SKM-1 (cell line): ENCODE measurements at regions not wholly inside any gene's neighbourhood (a gene's known extent, or its start where the extent isn't known, plus 50 kb on each side); places are given as distances from the start of the nearest gene placed in this dataset.

Experiments used
- DNase-seq: peaks from one replicate; lab custom pipeline; 2025; ENCODE audit not compliant: unreplicated experiment; lab: John Stamatoyannopoulos, UW

DNA sequence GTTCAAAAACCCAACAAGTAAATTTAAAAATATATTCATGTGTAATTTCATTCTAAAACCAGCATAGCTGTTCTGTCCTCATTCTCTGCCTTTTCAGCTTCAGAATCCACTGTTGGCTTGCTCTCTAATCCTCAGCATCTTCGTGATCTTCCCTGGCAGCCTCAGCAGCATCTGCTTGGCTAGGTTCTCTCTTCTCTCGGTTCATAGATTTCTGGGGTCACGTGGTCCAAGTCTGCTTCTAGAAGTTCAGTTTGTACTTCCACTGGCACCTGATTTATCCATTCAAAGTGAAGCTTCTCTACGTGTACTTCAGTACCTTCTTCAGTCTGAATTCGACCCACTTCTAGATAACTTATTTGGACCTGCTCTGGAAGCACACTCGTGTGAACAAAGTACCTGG is 245.7 kb downstream of the EPM2A start:
- no peak for DNase-seq

DNA sequence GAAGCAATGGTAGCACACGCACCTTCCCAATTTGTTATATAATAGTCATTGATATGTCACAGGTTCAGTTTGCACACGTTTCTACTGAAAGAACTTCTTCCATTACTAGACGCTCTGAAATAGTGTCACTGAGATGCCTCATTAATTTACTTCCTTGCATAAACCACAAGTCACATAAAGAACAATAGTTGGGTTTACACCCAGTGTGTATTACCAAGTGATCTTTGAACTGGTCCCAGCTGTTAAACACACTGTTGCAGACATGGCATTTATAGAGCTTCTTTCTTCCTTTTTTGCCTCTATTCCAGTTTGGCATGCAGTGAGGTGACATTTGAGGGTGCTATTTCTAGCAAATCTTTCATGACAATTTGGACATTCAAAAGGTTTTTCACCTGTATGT is 245.3 kb downstream of the EPM2A start:
- DNase-seq = no peak

DNA sequence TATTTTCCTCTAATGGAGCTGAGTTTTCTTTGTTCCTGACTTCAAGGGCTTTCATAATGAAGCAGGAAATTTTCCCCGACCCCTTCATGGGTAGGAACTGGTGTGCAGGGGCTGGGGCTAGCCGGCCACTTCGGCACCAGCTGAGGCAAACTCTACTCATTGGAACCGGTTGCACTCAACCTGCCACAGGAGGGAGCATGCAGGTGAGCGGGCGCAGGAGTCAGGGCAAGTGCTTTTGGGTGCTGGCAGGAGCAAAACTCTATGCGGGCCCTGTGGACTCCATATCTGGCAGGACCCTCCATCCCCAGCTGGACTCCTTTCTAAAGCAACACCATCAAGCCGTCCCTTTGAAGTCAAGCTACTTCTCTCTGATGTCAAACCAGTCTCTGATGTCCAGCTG is 244.2 kb downstream of the EPM2A start:
- no peak for DNase-seq

GRCh38 chr6:145497006-145497405 is 238.3 kb downstream of the EPM2A start:
- no peak for DNase-seq

GRCh38 chr6:145498425-145498824 is 236.9 kb downstream of the EPM2A start:
- no peak for DNase-seq

DNA sequence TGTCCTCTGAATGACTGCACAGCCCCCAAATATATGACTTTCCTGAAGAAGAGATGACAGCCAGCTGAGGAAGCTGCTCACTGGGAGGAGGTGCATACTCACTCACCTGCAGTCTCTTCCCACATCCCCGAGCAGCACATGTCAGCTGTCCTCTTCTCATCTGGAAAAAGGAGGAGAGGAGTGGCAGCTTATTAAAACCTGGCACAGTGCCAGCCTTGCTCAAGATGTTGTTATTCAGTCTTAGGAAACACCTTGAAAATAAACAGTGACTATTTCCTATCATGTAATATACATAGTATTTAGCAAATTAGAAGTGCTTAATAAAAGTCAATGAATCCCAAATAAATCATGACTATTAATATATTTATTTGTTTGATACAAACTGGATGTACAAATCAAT is 232.9 kb downstream of the EPM2A start:
- DNase-seq = no peak

- no peak for DNase-seq
These were observed 229.2 kb downstream of the EPM2A start for GRCh38 chr6:145506136-145506535.

DNA sequence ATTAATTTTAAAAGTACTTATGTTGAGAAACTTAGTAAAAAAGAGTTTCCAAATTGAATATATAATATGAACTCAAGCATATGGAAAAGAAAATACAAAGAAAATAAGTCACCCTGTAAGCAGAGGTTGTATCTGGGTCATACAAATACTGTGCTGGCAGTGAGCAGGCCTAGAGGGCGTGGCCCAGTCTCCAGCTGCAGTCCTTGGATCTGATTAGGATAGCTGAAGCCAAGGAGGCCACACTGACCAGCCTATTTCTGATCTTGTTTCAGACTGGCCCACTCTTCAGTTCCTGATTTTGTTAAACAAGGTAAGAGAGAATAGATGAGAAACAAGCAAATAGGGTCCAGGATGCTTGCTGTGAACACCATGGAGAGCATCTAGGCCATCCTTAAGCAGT is 228.8 kb downstream of the EPM2A start:
- DNase-seq = no peak

GRCh38 chr6:145507239-145507638 is 228.1 kb downstream of the EPM2A start:
- DNase-seq = no peak

DNA sequence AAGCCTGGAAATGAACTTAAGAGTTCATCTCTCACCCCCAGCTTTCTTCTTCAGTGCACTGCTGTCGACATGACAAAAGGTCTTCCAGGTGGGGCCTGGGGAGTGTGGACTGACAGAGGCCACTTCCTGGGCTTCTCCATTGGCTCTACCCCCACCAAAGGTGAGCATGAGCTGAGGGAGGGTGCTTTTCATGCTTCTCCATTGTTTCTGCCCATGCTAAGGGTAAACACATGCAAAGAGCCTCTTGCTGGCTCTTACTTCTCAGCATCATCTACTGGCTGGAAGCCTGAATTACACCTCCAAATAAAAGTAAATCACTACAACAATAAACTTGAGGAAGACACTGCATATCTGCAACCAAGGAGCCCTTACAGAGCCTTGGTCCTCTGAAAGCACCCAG is 227.2 kb downstream of the EPM2A start:
- no peak for DNase-seq

DNA sequence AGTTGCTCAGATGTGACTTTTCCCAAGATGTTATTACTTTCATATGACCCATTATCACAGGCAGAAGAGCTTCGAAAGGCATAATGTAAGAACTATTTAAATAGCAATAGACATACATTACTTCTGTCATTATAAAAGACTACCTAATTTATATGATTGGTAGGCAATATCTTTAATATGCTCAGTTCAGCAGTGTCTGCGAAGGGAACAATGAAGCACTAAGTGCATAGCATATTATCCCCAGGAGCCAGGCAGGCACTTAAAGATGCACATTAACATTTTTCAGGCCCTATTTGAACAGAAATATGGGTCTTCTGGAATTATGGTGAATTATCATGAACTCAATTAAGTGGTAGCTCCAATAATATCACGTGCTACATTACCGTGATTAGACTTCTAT is 217.8 kb downstream of the EPM2A start:
- DNase-seq = no peak

GRCh38 chr6:145525038-145525437 is 210.3 kb downstream of the EPM2A start:
- no peak for DNase-seq

GRCh38 chr6:145529582-145529981 is 205.7 kb downstream of the EPM2A start:
- no peak for DNase-seq

DNA sequence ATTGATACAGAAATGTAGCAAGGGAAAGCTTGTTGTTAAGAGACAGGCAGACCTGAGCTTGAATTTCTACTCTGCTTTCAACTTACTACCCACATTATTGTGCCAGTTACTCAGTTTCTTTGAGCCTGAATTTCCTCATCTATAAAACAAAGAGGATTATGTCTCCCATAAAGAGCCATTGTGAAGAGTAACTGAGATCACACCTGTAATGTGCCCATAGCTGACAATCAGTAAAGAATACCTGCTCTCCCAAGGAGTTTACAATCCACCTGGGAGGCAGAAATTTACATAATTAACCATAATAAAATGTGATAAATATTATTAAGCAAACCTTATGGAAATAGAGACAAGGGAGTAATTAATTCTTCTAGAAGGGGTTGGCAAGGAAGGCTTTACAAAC is 204.9 kb downstream of the EPM2A start:
- no peak for DNase-seq

GRCh38 chr6:145531032-145531431 is 204.3 kb downstream of the EPM2A start:
- no peak for DNase-seq

- DNase-seq = no peak
These were observed 203.5 kb downstream of the EPM2A start for GRCh38 chr6:145531822-145532221.

DNA sequence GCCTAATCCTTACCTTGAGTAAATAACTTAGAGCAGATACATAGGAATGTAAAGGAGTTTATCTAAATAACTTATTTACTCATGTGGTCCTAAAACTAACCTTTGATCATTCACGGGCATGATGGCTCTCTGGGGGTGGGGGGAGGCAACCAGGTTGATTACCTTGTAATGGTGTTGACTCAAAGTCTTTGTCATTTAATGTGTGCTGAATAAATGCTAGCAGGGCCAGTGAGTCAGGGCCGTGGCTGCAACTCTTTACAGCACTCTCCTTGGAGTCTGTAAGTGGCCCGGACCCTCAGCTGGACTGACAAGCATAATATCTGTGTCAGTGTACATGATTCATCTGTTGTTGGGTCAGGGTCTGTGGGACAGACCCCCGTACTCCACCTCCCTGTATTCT is 203.0 kb downstream of the EPM2A start:
- no peak for DNase-seq

DNA sequence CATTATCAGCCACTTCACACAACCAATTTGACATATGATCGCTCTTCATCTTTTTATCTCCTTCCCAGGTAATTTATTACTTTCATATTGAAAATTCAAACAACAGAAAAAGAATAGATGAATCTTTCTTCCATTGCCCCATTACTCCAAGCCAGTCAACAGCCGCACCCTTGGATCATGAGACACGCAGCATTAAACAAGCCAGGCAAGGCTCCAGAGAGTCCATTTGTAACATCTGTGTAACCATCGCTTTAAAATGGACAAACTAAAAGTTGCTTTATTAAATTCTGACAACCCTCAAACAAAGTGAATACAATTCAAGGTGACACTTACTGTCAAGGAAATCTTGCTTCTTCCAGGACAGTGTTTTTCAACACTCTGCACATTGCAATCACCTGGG is 200.3 kb downstream of the EPM2A start:
- DNase-seq = no peak

DNA sequence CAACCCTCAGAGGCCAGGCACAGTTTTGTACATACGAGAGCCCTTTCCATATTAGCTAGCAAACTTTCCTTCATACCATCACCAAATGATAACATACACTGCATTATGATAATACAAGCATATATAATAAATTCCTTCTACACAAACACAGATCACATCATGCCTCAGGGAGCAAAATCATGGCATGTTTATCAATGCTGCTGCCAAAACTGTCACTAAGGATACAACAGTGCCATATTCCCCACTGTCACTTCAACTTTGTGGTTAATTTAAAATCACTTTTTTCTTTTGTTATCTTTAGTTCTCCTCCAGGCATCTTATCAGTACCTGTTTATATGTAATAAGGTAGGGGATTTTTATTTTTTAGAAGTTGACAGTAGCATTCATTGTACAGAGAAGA is 196.3 kb downstream of the EPM2A start:
- DNase-seq = no peak

DNA sequence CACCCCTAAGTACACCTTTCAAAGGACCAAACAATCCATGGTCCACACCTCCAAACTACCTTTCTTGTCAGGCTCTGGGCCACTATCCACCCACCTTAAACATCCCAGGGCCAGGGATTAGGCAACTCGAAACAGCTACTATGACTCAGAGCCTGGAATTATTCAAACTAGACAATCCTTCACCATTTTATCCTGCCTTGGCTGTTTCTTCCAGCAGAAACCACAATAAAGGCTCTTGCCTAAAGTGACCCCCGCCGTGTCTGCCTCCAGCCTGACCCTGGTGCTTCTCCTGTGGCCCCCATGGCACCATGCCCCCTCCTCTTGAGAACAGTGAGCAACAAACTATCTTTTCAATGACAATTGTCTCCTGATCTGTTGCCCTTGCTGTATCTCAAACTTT is 195.5 kb downstream of the EPM2A start:
- no peak for DNase-seq

DNA sequence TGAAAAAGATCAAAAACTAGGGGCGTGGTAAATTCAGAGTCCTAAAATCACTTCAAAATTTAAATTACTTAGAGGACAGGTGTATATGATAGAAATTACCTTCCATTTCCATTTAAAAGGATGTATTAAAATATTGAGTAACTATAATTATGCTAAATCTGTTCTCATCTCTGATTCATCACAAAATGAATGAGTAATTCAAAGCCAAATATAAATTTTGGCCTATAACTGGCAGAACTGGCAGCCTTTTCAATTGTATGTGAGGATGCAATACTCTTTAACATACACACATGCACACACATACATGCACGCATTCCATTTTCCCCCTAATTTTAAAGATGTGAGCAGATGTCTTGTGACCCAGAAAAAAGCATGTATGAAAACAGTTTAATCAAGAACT is 194.6 kb downstream of the EPM2A start:
- DNase-seq = no peak

GRCh38 chr6:145544041-145544440 is 191.3 kb downstream of the EPM2A start:
- DNase-seq = no peak

DNA sequence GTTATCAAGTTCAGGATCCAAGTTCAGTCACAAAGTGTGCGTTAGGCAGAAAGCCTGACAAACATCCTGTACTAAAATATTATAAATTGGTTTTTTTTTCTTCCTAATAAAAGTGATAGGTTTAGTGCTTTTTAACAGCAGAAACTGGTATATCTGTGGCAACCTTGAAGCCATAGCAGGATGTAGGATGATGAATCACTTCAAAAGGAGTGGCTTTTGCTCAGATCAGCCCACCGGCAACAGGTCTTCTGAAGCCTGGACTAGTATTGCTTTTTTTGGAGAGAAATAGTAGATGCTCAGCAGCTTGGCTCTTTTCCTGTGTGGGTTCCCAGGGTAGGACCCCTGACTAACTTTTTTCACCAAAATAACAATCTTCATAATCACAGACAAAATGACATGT is 190.8 kb downstream of the EPM2A start:
- no peak for DNase-seq

DNA sequence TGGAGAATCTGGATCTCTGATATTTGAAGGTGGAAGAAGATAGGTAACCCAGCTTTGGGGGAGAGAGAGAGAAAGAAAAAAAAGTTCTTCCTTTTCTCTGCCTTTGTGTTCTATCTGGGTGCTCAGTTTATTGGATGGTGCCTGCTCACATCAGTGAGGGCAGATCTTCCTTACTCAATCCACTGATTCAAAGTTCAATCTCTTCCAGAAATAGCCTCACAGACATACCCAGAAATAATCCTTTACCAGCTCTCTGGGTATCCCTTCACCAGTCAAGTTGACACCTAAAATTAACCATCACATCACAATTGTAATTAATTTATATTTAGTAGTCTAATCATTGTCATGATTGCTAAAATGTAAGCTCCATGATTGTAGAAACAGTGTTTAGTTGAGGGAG is 189.1 kb downstream of the EPM2A start:
- DNase-seq = no peak
